Stimulated activated CD4-positive, alpha-beta T cell treated with anti-CD3 and anti-CD28 coated beads, Interleukin-12 subunit alpha, Interleukin-12 subunit beta, amount 100 ng/mL, for 4 hours (primary cell): ENCODE measurements at regions not wholly inside any gene's neighbourhood (a gene's known extent, or its start where the extent isn't known, plus 50 kb on each side); places are given as distances from the start of the nearest gene placed in this dataset.

Experiments
- DNase-seq: peaks from one replicate; pipeline ENCODE4 v3.0.0-alpha.2; 2020

- DNase-seq, result no peak
Measured at GRCh38 chr10:3248526-3249306, 76.1 kb upstream of the PITRM1 start.

DNA sequence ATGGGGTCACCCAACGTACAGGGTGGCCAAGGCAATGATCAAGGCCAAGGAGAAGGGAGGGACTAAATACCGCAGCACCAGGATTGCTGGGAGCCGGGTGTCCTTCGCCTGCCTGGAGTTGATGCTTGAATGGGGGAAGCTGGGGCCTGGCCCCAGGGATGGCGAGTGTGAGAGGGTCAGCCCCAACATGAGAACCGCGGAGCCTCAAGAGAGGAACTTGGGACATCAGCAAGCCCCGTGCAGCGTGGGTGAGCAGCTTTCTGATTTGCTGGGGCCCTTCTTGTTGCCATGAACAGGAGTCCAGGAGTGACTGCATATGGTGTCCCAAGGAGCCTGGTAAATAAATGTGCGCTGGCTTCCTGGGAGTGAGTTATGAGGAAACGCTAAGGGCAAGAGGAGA, 72.8 kb upstream of the PITRM1 start:
- no peak for DNase-seq

DNA sequence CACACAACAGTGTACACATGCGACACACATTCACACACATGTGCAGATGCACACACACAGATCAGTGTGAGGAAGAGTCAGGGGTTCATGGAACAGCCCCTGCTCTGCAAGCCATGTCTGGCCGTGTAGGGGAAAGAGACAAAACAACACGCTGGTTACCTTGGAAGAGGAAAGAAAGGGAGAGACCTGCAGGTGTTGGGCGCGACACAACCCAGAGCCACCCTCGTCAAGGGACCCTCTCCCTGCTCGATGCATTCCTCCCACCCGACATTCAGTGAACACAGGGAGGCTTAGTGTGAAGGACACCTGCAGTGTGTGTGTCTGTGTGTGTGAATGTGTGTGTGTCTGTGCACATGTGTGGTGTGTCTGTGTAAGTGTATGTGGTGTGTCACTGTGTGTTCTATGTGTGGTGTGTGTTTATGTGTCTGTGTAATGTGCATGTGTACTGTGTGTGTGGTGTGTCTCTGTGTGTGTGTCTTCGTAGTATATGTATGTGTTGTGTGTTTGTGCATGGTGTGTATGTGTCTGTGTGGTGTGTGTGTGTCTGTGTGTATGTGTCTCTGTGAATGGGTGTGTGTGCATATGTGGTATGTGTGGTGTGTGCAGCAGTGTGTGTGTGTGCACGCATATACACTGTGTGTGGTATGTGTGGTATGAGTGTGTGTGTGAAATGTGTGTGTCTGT, 69.5 kb upstream of the PITRM1 start:
- DNase-seq, result no peak

DNA sequence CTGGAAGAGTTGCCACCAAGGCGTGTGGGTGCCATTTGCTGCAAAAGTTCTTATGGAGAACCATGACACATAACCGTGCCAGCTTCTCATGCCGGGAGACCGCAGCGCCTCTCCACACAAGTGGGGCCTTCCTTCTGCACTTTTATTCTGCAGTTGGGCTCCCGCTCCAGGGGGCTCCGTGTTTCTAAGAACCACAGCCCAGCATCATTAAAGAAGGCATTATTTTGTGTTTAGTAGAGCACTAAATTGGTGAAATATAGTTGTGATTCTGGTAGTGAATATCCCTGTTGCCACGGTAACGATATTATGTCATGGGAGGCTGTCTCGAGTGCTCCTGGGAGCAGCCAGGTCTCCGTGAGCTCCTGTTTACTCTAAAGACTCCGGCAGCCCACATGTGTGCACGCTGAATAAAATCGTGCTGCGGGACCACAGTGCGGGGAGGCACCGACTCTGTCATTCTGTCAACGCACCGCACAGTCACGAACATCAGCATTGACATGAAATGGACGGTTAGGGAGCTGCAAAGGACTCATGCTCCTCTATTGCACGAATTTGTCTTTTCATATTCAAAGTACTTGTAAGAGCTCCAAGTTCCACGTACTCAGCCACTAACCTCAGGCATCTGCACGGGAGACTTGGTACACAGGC, 68.8 kb upstream of the PITRM1 start:
- no peak for DNase-seq

GRCh38 chr10:3239920-3240894, 67.6 kb upstream of the PITRM1 start:
- no peak for DNase-seq

GRCh38 chr10:3239066-3239919, 66.7 kb upstream of the PITRM1 start:
- DNase-seq, result peak; percentile 78

DNA sequence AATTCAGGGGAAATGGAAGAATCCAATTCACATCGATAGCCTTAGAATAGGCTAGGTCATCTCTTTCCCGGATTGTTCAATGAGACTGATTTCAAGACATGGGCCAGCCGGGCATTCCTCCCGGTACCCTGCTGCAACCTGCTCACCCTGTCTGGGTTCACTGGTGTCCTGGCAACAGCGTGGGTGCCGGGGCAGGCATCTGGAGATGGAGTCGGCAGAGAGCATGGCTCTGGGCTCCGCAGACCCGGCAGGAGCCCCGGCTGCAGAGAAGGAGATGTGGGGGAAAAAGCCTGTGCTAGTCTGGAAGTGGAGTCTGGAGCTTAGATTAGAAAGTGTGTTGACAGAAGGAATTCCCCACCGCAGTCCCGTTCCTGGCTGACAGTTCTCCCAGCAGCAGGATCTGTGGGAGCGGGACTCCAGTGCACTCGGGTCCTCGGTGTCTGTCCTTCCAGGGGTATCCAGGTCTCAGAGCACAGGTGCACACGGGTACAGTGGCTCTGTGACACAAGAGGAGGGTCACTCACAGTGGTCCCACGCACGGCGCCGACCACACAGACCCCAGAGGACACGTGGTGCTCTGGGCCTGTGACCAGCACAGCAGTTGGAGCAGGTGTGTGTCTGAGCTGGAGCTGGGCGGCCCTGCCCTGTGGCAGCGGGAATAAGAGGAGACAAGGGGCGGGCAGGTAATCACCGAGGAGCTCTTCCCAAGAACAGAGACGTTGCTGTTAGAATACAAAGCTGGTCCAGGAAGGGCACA, 65.7 kb upstream of the PITRM1 start:
- DNase-seq, result no peak

- DNase-seq, result no peak
Measured at GRCh38 chr10:3237530-3237929, 64.9 kb upstream of the PITRM1 start.

DNA sequence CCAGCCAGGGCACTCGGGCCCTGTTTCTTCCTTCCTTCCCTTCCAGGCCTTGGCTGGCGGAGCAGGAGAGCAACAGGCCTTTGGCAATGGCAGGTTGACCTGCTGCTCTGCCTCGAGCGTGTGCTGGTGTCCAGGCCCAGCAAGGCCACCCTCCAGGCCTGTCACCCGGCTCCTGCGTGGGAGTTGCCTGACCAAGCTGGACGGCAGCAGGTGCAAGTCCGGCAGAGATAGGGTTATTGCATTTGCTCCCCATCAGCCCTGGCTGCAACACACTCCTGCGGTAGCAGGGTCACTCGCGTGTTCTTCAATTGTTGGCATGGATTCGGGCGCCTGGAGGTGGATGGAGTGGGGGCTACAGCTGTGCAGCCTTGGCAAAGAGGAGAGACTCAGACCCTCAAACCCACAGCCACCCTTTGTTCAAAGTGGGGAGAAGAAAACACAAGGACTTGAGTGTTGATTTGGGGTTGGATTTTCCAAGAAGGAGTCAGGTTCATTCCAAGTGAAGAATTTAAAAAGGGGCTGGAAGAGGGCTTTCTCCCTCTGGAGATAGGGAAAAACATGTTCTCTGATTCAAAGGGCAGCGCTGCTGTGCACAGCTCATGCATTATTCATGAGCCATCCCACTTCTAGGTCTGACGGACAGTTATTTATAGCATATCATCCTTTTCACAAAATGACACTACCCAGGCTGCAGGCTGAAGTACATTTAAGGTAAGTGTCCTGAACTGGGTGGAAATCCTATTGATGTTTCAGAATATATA, 64.2 kb upstream of the PITRM1 start:
- no peak for DNase-seq

- DNase-seq, result no peak
Measured at GRCh38 chr10:3235996-3236510, 63.5 kb upstream of the PITRM1 start.

DNA sequence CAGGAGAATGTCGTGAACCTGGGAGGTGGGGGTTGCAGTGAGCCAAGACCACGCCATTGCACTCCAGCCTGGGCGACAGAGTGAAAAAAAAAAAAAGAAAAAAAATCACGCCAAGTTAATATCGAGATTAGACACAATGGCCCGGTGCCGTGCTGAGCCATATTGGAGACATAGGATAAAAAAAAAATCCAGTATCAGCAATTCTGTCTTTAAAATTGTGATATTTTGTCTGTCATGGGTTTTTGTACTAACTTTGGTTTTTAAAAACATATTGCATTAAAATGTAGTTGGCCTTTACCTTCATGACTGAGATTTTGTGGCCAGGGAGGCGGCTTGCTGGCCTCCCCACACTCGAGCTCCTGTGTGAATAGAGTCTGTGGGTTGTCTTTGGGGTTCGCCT, 62.8 kb upstream of the PITRM1 start:
- DNase-seq, result no peak

GRCh38 chr10:3233486-3233990, 61.0 kb upstream of the PITRM1 start:
- no peak for DNase-seq

DNA sequence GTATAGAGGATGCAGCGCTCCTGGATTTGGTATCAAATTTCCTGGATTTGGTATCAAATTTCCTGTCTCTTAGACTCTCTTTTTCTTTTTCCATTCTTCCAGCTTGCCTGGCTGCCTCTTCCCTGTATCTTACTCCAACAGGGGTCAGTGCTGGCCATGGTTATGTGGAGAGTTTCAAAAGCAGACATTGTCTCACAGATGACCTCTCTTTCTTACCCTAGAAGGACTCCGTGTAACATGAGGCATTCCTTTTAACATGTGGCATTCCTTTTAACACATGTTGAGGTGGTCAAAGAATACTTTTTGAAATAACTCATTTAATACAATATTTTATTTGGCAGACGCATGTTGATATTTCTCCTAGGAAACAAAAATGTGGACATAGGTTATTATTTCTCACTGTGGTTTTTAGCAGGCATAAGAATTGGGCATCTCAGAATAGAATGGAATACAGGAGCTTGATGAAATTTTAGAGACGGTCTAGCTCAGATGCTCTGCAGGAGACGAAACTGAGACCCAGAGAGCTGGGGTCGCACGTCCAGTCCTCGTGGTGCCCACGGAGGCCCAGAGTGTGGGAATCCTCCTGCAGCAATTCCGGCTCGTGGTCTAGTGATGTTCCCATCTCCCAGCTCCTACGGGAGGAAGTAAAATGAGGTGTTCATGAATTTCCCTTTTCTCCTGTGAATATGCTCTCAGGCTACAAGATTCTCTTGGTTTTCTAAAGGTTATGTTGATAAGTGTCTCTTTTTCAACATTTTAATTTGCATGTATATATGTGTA, 59.6 kb upstream of the PITRM1 start:
- no peak for DNase-seq

GRCh38 chr10:3229815-3230214, 57.2 kb upstream of the PITRM1 start:
- DNase-seq, result no peak

DNA sequence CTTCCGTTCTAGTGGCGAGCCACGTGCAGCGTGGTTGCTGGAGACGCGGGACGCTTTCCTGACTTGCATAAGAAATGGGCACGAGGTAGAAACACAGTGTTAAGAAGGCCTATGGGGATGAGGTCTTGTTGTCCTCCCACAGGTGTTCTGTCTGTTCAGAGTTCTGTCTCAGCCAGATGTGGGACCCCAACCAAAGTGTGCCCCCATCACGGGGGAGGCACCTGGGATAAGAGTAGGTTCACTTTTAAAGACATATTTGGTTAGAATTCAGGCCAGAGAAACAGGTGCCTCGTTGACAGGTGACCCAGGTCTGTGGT, 56.0 kb upstream of the PITRM1 start:
- no peak for DNase-seq

GRCh38 chr10:3226960-3227744, 54.6 kb upstream of the PITRM1 start:
- DNase-seq, result no peak

DNA sequence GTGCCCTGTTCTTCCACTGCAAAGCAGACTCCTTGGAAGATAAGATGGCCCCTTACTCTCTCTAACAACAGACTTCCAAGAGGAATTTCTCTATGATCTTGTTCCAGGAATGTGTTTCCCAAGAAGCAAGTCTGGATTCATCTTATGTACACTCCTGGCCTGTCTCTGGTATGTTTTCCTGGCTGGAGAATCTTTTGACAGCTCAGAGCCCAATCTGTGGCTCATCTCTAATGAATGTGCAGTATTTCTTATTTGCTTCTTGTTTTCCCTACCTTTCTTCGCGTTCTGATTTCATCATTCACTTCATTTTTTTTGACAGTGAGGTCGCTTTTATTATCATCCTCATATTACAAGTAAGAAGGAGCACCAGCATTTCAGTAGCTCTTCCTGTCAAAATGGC, 53.0 kb upstream of the PITRM1 start:
- DNase-seq, result no peak

GRCh38 chr10:3224241-3224640, 51.7 kb upstream of the PITRM1 start:
- no peak for DNase-seq
